ENCODE measurements at regions not wholly inside any gene's neighbourhood (a gene's known extent, or its start where the extent isn't known, plus 50 kb on each side); places are given as distances from the start of the nearest gene placed in this dataset.

DNA sequence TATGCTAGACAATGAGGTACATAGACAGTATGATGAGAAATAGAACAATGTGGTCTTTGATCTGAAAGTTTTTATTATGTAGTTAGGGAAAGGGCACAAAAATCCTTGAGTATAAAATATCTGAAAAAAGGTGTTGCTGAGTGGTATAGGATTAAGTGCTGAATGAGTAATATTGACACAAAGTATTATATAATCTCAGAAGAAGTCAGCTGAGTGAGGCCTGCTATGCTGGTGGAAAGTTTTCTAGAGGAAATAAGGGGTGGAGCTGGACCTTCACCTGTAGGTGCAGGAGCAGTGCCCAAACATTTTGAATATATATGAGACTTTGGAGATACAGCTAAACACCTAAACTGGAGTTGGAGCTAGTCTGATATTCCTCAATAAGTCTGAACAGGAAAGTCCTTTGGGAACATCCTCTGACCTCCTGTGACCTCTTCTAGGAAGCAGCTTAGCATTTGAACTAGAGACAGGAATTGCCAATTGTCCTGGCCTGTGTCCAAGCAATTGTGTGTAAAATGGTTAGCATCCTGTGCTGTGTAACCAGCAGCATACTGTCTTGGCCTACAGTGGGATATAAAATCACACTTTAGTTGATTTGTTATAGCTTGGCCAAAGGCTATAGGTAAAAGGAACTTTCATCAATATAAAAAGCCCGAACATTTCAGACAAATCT lies 285.3 kb downstream of the ANKRD50 start:
- H3K27ac ChIP-seq (ENCODE audit: low read depth in 2 of 2, low read length in 2 of 2) = peak overlapping the region in 1 of 2 donors; percentile 28
- H3K9ac ChIP-seq (ENCODE audit: low read depth in 1 of 2, low read length in 2 of 2) = no peak overlapping the region
- H3K9me3 ChIP-seq (ENCODE audit: control insufficient read depth in 2 of 2, low read length in 2 of 2) = no peaks in the 10 kb centered on the region
- no peaks in the 10 kb centered on the region for H3K36me3 ChIP-seq (ENCODE audit: control insufficient read depth in 2 of 2, insufficient read depth in 2 of 2, low read length in 2 of 2)
- H3K4me1 ChIP-seq (ENCODE audit: control insufficient read depth in 2 of 2, insufficient read depth in 2 of 2, low read length in 2 of 2) = peaks cover 3 to 24% of the 10 kb centered on the region in 2 donors
- H3K27me3 ChIP-seq (ENCODE audit: control insufficient read depth in 2 of 2, insufficient read depth in 2 of 2, low read length in 2 of 2) = no peaks in the 10 kb centered on the region
- H3K4me3 ChIP-seq (ENCODE audit: low read length in 2 of 2) = no peak overlapping the region

GRCh38 chr4:124428648-124429047 lies 283.9 kb downstream of the ANKRD50 start:
- Histone ChIP-seq H3K36me3 (ENCODE audit: control insufficient read depth in 2 of 2, insufficient read depth in 2 of 2, low read length in 2 of 2) (no peaks in the 10 kb centered on the region), H3K4me3 (ENCODE audit: low read length in 2 of 2) (no peak overlapping the region), H3K9ac (ENCODE audit: low read depth in 1 of 2, low read length in 2 of 2) (no peak overlapping the region), H3K9me3 (ENCODE audit: control insufficient read depth in 2 of 2, low read length in 2 of 2) (no peaks in the 10 kb centered on the region), H3K27me3 (ENCODE audit: control insufficient read depth in 2 of 2, insufficient read depth in 2 of 2, low read length in 2 of 2) (no peaks in the 10 kb centered on the region), H3K4me1 (ENCODE audit: control insufficient read depth in 2 of 2, insufficient read depth in 2 of 2, low read length in 2 of 2) (peaks cover 3 to 32% of the 10 kb centered on the region in 2 donors), H3K27ac (ENCODE audit: low read depth in 2 of 2, low read length in 2 of 2) (no peak overlapping the region)

- Histone ChIP-seq H3K4me3 (ENCODE audit: low read length in 2 of 2) (no peak overlapping the region), H3K27me3 (ENCODE audit: control insufficient read depth in 2 of 2, insufficient read depth in 2 of 2, low read length in 2 of 2) (no peaks in the 10 kb centered on the region), H3K9ac (ENCODE audit: low read depth in 1 of 2, low read length in 2 of 2) (no peak overlapping the region), H3K9me3 (ENCODE audit: control insufficient read depth in 2 of 2, low read length in 2 of 2) (no peaks in the 10 kb centered on the region), H3K36me3 (ENCODE audit: control insufficient read depth in 2 of 2, insufficient read depth in 2 of 2, low read length in 2 of 2) (no peaks in the 10 kb centered on the region), H3K4me1 (ENCODE audit: control insufficient read depth in 2 of 2, insufficient read depth in 2 of 2, low read length in 2 of 2) (peaks cover 3 to 32% of the 10 kb centered on the region in 2 donors), H3K27ac (ENCODE audit: low read depth in 2 of 2, low read length in 2 of 2) (no peak overlapping the region)
These were observed 282.7 kb downstream of the ANKRD50 start for GRCh38 chr4:124429746-124430250.

DNA sequence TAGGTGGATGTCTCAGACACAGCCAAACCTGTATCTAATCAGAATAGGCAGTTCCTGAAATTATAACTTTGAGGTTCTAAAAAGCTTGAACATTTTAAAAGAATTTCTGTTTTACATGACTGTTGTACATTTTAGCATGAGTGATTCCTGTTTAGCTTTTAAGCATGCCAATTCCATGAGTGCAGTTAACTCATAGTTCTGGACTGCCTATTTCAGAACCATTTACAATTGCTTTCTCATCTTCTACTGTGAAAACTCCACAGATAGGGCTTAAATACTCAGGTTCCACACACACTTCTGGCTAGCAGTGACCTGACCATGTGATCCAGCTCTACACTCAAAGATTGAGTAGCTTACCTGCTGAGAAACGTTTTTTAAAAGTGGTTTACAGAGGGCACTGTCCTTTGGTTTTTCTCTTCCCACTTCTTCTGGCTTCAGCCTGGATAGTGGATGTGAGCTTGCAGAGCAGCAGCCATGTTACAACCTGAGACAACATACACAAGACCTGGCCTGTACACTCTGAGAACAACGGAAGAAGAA lies 280.8 kb downstream of the ANKRD50 start:
- Histone ChIP-seq H3K27me3 (ENCODE audit: control insufficient read depth in 2 of 2, insufficient read depth in 2 of 2, low read length in 2 of 2) (no peaks in the 10 kb centered on the region), H3K36me3 (ENCODE audit: control insufficient read depth in 2 of 2, insufficient read depth in 2 of 2, low read length in 2 of 2) (no peaks in the 10 kb centered on the region), H3K4me1 (ENCODE audit: control insufficient read depth in 2 of 2, insufficient read depth in 2 of 2, low read length in 2 of 2) (peaks cover 3 to 32% of the 10 kb centered on the region in 2 donors), H3K9ac (ENCODE audit: low read depth in 1 of 2, low read length in 2 of 2) (no peak overlapping the region), H3K4me3 (ENCODE audit: low read length in 2 of 2) (no peak overlapping the region), H3K9me3 (ENCODE audit: control insufficient read depth in 2 of 2, low read length in 2 of 2) (no peaks in the 10 kb centered on the region), H3K27ac (ENCODE audit: low read depth in 2 of 2, low read length in 2 of 2) (peak overlapping the region in 1 of 2 donors; percentile 64)

DNA sequence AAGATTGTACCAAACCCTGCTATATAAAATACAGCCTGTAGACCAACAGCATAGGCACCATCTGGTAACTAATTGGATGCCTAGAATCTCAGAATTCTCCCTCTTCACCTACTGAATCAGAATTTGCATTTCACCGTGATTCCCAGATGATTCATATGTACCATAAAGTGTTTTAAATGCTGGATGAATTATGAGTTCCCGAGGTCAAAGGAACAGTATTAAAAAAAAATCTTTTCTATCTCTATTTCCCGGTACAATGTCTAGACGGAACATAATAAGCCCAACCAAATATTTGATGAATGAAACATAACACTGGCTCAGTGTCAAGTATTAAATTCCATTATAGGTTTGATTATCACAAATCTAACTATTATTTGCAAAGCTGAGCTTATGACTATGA lies 280.0 kb downstream of the ANKRD50 start:
- H3K27ac ChIP-seq (ENCODE audit: low read depth in 2 of 2, low read length in 2 of 2) = no peak overlapping the region
- no peaks in the 10 kb centered on the region for H3K36me3 ChIP-seq (ENCODE audit: control insufficient read depth in 2 of 2, insufficient read depth in 2 of 2, low read length in 2 of 2)
- H3K27me3 ChIP-seq (ENCODE audit: control insufficient read depth in 2 of 2, insufficient read depth in 2 of 2, low read length in 2 of 2) = no peaks in the 10 kb centered on the region
- no peak overlapping the region for H3K4me3 ChIP-seq (ENCODE audit: low read length in 2 of 2)
- H3K4me1 ChIP-seq (ENCODE audit: control insufficient read depth in 2 of 2, insufficient read depth in 2 of 2, low read length in 2 of 2) = peaks cover 3 to 27% of the 10 kb centered on the region in 2 donors
- H3K9ac ChIP-seq (ENCODE audit: low read depth in 1 of 2, low read length in 2 of 2) = no peak overlapping the region
- no peaks in the 10 kb centered on the region for H3K9me3 ChIP-seq (ENCODE audit: control insufficient read depth in 2 of 2, low read length in 2 of 2)

- H3K4me3 ChIP-seq (ENCODE audit: low read length in 2 of 2) = no peak overlapping the region
- no peaks in the 10 kb centered on the region for H3K36me3 ChIP-seq (ENCODE audit: control insufficient read depth in 2 of 2, insufficient read depth in 2 of 2, low read length in 2 of 2)
- no peaks in the 10 kb centered on the region for H3K27me3 ChIP-seq (ENCODE audit: control insufficient read depth in 2 of 2, insufficient read depth in 2 of 2, low read length in 2 of 2)
- no peak overlapping the region for H3K9ac ChIP-seq (ENCODE audit: low read depth in 1 of 2, low read length in 2 of 2)
- peaks cover under 1 to 23% of the 10 kb centered on the region in 2 donors for H3K4me1 ChIP-seq (ENCODE audit: control insufficient read depth in 2 of 2, insufficient read depth in 2 of 2, low read length in 2 of 2)
- peak overlapping the region in 1 of 2 donors; percentile 17 for H3K27ac ChIP-seq (ENCODE audit: low read depth in 2 of 2, low read length in 2 of 2)
- no peaks in the 10 kb centered on the region for H3K9me3 ChIP-seq (ENCODE audit: control insufficient read depth in 2 of 2, low read length in 2 of 2)
These were observed 279.5 kb downstream of the ANKRD50 start for GRCh38 chr4:124433044-124433443.

- H3K27me3 ChIP-seq (ENCODE audit: control insufficient read depth in 2 of 2, insufficient read depth in 2 of 2, low read length in 2 of 2) = no peaks in the 10 kb centered on the region
- H3K36me3 ChIP-seq (ENCODE audit: control insufficient read depth in 2 of 2, insufficient read depth in 2 of 2, low read length in 2 of 2) = no peaks in the 10 kb centered on the region
- no peak overlapping the region for H3K27ac ChIP-seq (ENCODE audit: low read depth in 2 of 2, low read length in 2 of 2)
- peaks cover 0 to 24% of the 10 kb centered on the region in 2 donors for H3K4me1 ChIP-seq (ENCODE audit: control insufficient read depth in 2 of 2, insufficient read depth in 2 of 2, low read length in 2 of 2)
- no peak overlapping the region for H3K9ac ChIP-seq (ENCODE audit: low read depth in 1 of 2, low read length in 2 of 2)
- H3K4me3 ChIP-seq (ENCODE audit: low read length in 2 of 2) = no peak overlapping the region
- H3K9me3 ChIP-seq (ENCODE audit: control insufficient read depth in 2 of 2, low read length in 2 of 2) = no peaks in the 10 kb centered on the region
These were observed 279.0 kb downstream of the ANKRD50 start for GRCh38 chr4:124433500-124433899.

DNA sequence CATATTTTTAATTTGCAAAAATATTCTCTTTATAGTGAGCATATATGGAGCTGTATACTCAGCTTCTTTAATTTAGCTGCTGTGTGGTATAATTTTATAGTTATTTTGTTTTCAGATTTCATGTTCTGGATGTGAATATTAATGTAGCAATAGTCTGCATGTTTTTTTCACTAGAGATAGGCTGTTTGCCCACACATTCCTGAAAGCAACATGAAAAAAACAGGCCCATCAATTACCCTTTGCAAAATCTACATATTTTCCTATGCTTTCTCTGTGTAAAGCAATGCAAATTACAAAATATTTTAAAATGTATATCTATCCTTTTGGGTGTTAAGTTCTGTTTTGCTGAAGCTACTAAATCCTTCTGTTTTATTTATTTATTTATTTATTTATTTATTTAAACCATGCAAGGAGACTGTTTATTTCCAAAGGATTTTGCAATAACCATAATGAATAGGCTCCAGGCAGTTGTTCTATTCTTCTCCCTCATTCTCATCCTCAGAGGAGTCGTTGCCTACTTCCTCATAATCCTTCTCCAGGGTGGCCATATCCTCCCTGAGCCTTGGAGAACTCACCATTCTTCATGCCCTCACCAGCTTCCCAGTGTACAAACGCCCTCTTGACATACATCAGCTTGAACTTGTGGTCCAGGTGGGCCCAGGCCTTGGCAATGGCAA lies 277.1 kb downstream of the ANKRD50 start:
- Histone ChIP-seq H3K9me3 (ENCODE audit: control insufficient read depth in 2 of 2, low read length in 2 of 2) (no peaks in the 10 kb centered on the region), H3K27ac (ENCODE audit: low read depth in 2 of 2, low read length in 2 of 2) (no peak overlapping the region)

GRCh38 chr4:124437853-124438495 lies 274.6 kb downstream of the ANKRD50 start:
- Histone ChIP-seq H3K9ac (ENCODE audit: low read depth in 1 of 2, low read length in 2 of 2) (no peak overlapping the region), H3K36me3 (ENCODE audit: control insufficient read depth in 2 of 2, insufficient read depth in 2 of 2, low read length in 2 of 2) (no peaks in the 10 kb centered on the region), H3K27me3 (ENCODE audit: control insufficient read depth in 2 of 2, insufficient read depth in 2 of 2, low read length in 2 of 2) (no peaks in the 10 kb centered on the region), H3K4me1 (ENCODE audit: control insufficient read depth in 2 of 2, insufficient read depth in 2 of 2, low read length in 2 of 2) (peaks cover 0 to 7% of the 10 kb centered on the region in 2 donors), H3K9me3 (ENCODE audit: control insufficient read depth in 2 of 2, low read length in 2 of 2) (no peaks in the 10 kb centered on the region), H3K4me3 (ENCODE audit: low read length in 2 of 2) (no peak overlapping the region), H3K27ac (ENCODE audit: low read depth in 2 of 2, low read length in 2 of 2) (peak overlapping the region in 1 of 2 donors; percentile 73)

More for the DNA sequence above, 277.1 kb downstream of the ANKRD50 start:
- Histone ChIP-seq H3K27me3 (ENCODE audit: control insufficient read depth in 2 of 2, insufficient read depth in 2 of 2, low read length in 2 of 2) (no peaks in the 10 kb centered on the region), H3K36me3 (ENCODE audit: control insufficient read depth in 2 of 2, insufficient read depth in 2 of 2, low read length in 2 of 2) (no peaks in the 10 kb centered on the region), H3K9ac (ENCODE audit: low read depth in 1 of 2, low read length in 2 of 2) (no peak overlapping the region), H3K4me3 (ENCODE audit: low read length in 2 of 2) (no peak overlapping the region), H3K4me1 (ENCODE audit: control insufficient read depth in 2 of 2, insufficient read depth in 2 of 2, low read length in 2 of 2) (peaks cover 0 to 21% of the 10 kb centered on the region in 2 donors)

GRCh38 chr4:124445071-124445470 lies 267.5 kb downstream of the ANKRD50 start:
- Histone ChIP-seq H3K9ac (ENCODE audit: low read depth in 1 of 2, low read length in 2 of 2) (no peak overlapping the region), H3K4me3 (ENCODE audit: low read length in 2 of 2) (no peak overlapping the region), H3K4me1 (ENCODE audit: control insufficient read depth in 2 of 2, insufficient read depth in 2 of 2, low read length in 2 of 2) (no peaks in the 10 kb centered on the region), H3K27ac (ENCODE audit: low read depth in 2 of 2, low read length in 2 of 2) (no peak overlapping the region), H3K27me3 (ENCODE audit: control insufficient read depth in 2 of 2, insufficient read depth in 2 of 2, low read length in 2 of 2) (no peaks in the 10 kb centered on the region), H3K36me3 (ENCODE audit: control insufficient read depth in 2 of 2, insufficient read depth in 2 of 2, low read length in 2 of 2) (no peaks in the 10 kb centered on the region), H3K9me3 (ENCODE audit: control insufficient read depth in 2 of 2, low read length in 2 of 2) (peaks cover 0 to 4% of the 10 kb centered on the region in 2 donors)
